WERI-Rb-1 (cell line): ENCODE measurements at regions not wholly inside any gene's neighbourhood (a gene's known extent, or its start where the extent isn't known, plus 50 kb on each side); places are given as distances from the start of the nearest gene placed in this dataset.

Experiments used
- DNase-seq: peaks from one replicate; pipeline ENCODE4 v3.0.0-alpha.2; 2020
- H3K27ac ChIP-seq: fragments of 250-450 bp; sonication (Bioruptor Pico); 2 replicates; pipeline ENCODE4 v1.5.1; 2020; ENCODE audit warnings: mild to moderate bottlenecking, moderate library complexity
- H3K27me3 ChIP-seq: fragments of 250-450 bp; sonication (Bioruptor Pico); 2 replicates; pipeline ENCODE4 v1.5.1; 2021; ENCODE audit warnings: mild to moderate bottlenecking, low read depth, moderate library complexity; ENCODE audit not compliant: insufficient read depth, severe bottlenecking
- H3K36me3 ChIP-seq: fragments of 250-450 bp; sonication (Bioruptor Pico); 2 replicates; pipeline ENCODE4 v1.5.1; 2020; ENCODE audit warnings: mild to moderate bottlenecking, moderate library complexity
- H3K4me3 ChIP-seq: 2 replicates; pipeline ENCODE4 v1.5.1; 2011; ENCODE audit warnings: low read depth, mild to moderate bottlenecking, control low read depth, low read length
- H3K9me3 ChIP-seq: fragments of 250-450 bp; sonication (Bioruptor Pico); 2 replicates; pipeline ENCODE4 v1.5.1; 2021; ENCODE audit warnings: mild to moderate bottlenecking, moderate library complexity; ENCODE audit not compliant: severe bottlenecking
- CTCF ChIP-seq: IDR thresholded peaks from 2 replicates; pipeline ENCODE4 v1.5.1; 2011; ENCODE audit warnings: low read depth, mild to moderate bottlenecking, control low read depth, inconsistent platforms, low read length

- DNase-seq = no peak
- Histone ChIP-seq H3K27me3 (no peaks in the 10 kb centered on the region), H3K9me3 (peaks cover 19% of the 10 kb centered on the region), H3K36me3 (no peaks in the 10 kb centered on the region), H3K4me3 (no peak overlapping the region), H3K27ac (no peak overlapping the region)
- no peak for TF ChIP-seq CTCF
These were observed 119.8 kb upstream of the ATP8B1 start for GRCh38 chr18:57922885-57923284.

DNA sequence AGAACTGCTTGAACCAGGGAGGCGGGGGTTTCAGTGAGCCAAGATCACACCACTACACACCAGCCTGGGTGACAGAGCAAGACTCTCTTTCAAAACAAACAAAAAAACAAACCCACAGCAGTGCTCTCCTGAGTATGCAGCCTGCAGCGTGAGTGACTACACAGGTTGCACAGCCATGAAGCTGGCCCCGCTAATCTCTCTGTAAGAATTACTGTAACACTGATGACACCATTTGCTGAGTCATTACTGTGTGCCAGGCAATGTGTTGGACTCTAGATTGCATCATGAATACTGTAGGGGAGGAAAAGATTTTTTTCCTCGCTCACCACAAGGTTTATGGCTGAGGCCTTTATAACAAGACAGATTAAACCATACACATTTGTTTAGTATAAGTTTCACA, 118.6 kb upstream of the ATP8B1 start:
- no peak for DNase-seq
- H3K36me3 ChIP-seq = no peaks in the 10 kb centered on the region; the same call in 1 of the 2 replicates
- no peak for TF ChIP-seq CTCF

GRCh38 chr18:57920036-57920435, 116.9 kb upstream of the ATP8B1 start:
- no peaks in the 10 kb centered on the region; the same call in 1 of the 2 replicates for H3K36me3 ChIP-seq
- no peak overlapping the region for H3K27ac ChIP-seq
- TF ChIP-seq CTCF = no peak
- no peak overlapping the region for H3K4me3 ChIP-seq
- DNase-seq = no peak
- peaks cover 34% of the 10 kb centered on the region for H3K9me3 ChIP-seq
- no peaks in the 10 kb centered on the region for H3K27me3 ChIP-seq

More for the DNA sequence above, 118.6 kb upstream of the ATP8B1 start:
- H3K4me3 ChIP-seq = no peak overlapping the region
- H3K27ac ChIP-seq = no peak overlapping the region
- H3K9me3 ChIP-seq = peaks cover 29% of the 10 kb centered on the region
- no peaks in the 10 kb centered on the region for H3K27me3 ChIP-seq

- Histone ChIP-seq H3K4me3 (no peak overlapping the region), H3K36me3 (no peaks in the 10 kb centered on the region; the same call in 1 of the 2 replicates), H3K9me3 (peaks cover 34% of the 10 kb centered on the region), H3K27ac (peak overlapping the region; percentile 28), H3K27me3 (no peaks in the 10 kb centered on the region)
- TF ChIP-seq CTCF = no peak
- DNase-seq = peak; percentile 78
These were observed 115.5 kb upstream of the ATP8B1 start for GRCh38 chr18:57918601-57919000.

DNA sequence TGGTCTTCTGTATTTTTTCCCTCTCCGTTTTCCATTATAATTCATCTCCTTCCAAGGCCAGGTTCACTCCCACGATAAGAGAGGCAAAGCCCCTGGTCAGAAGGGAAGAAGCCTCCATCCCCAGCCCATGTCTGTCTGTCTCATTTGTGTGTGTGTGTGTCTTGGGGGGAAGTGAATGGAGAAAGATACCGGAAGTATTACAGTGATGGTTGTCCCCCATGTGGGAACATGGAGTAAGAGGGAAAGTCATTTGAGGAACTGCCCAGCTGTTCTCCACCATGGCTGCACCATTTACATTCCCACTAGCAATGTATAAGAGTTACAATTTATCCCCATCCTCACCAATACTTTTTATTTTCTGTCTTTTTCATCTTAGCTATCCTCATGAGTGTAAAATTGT, 113.6 kb upstream of the ATP8B1 start:
- no peak for TF ChIP-seq CTCF
- Histone ChIP-seq H3K27me3 (no peaks in the 10 kb centered on the region), H3K27ac (peak overlapping the region; percentile 87), H3K4me3 (no peak overlapping the region), H3K36me3 (no peaks in the 10 kb centered on the region; the same call in 1 of the 2 replicates), H3K9me3 (peaks cover 34% of the 10 kb centered on the region)
- DNase-seq = no peak
